ENCODE measurements at regions not wholly inside any gene's neighbourhood (a gene's known extent, or its start where the extent isn't known, plus 50 kb on each side); places are given as distances from the start of the nearest gene placed in this dataset.

- CTCF ChIA-PET, result interaction anchor here (0.5 kb wide), 1 partner anchor 682 kb away, joined by 3 read pairs; no protein-coding TSS in a partner anchor
- H3K27ac Mint-ChIP-seq, result peak overlapping the region in 8 of 9 donors; percentile 62 to 96 (median 89)
These were observed 223.2 kb upstream of the HES1 start for GRCh38 chr3:193912621-193913178.

GRCh38 chr3:193914602-193915001, 221.3 kb upstream of the HES1 start:
- Mint-ChIP-seq H3K4me1 (peaks cover 10 to 35% (median 33%) of the 10 kb centered on the region in 7 donors), H3K36me3 (no peaks in the 10 kb centered on the region), H3K27me3 (peaks cover 0 to 15% (median 0%) of the 10 kb centered on the region in 5 donors), H3K27ac (no peak overlapping the region), H3K9me3 (no peaks in the 10 kb centered on the region), H3K4me3 (no peak overlapping the region)
- POLR2A ChIA-PET, result no interaction called here
- Histone ChIP-seq H3K27ac (ENCODE audit: low read depth, low read length) (no peak overlapping the region), H3K4me1 (ENCODE audit: control insufficient read depth in 2 of 2, insufficient read depth in 2 of 2, low read length in 2 of 2) (peaks cover 12 to 19% of the 10 kb centered on the region in 2 donors), H3K36me3 (ENCODE audit: control insufficient read depth in 2 of 3, insufficient read depth in 3 of 3, low read length in 3 of 3) (no peaks in the 10 kb centered on the region), H3K27me3 (ENCODE audit: control insufficient read depth in 2 of 2, insufficient read depth in 2 of 2, low read length in 2 of 2) (no peaks in the 10 kb centered on the region), H3K4me3 (ENCODE audit: low read length) (no peak overlapping the region), H3K9me3 (ENCODE audit: control insufficient read depth in 2 of 3, low read length in 3 of 3) (no peaks in the 10 kb centered on the region)
- CTCF ChIA-PET, result no interaction called here
- intact Hi-C loops (cut with micrococcal nuclease), result no loop called here
- no peak for DNase-seq
- ATAC-seq, result no peak

More at GRCh38 chr3:193912621-193913178, 223.2 kb upstream of the HES1 start:
- no peaks in the 10 kb centered on the region for H3K36me3 ChIP-seq (ENCODE audit: control insufficient read depth in 2 of 3, insufficient read depth in 3 of 3, low read length in 3 of 3)
- no peak for ATAC-seq
- H3K27ac ChIP-seq (ENCODE audit: low read depth, low read length), result no peak overlapping the region
- POLR2A ChIA-PET, result no interaction called here
- H3K4me1 ChIP-seq (ENCODE audit: control insufficient read depth in 2 of 2, insufficient read depth in 2 of 2, low read length in 2 of 2), result peaks cover 12 to 19% of the 10 kb centered on the region in 2 donors
- H3K4me1 Mint-ChIP-seq, result peaks cover 10 to 37% (median 34%) of the 10 kb centered on the region in 7 donors
- peaks cover 0 to 11% (median 3%) of the 10 kb centered on the region in 11 donors for H3K9me3 Mint-ChIP-seq
- H3K36me3 Mint-ChIP-seq, result peaks cover 0 to 8% (median 0%) of the 10 kb centered on the region in 5 donors
- peaks cover 0 to 9% (median 0%) of the 10 kb centered on the region in 5 donors for H3K27me3 Mint-ChIP-seq
- DNase-seq, result no peak
- H3K27me3 ChIP-seq (ENCODE audit: control insufficient read depth in 2 of 2, insufficient read depth in 2 of 2, low read length in 2 of 2), result no peaks in the 10 kb centered on the region
- intact Hi-C loops (cut with micrococcal nuclease), result no loop called here
- no peak overlapping the region for H3K4me3 ChIP-seq (ENCODE audit: low read length)
- peak overlapping the region in 6 of 10 donors; percentile 23 to 86 (median 62) for H3K4me3 Mint-ChIP-seq
- no peaks in the 10 kb centered on the region for H3K9me3 ChIP-seq (ENCODE audit: control insufficient read depth in 2 of 3, low read length in 3 of 3)

GRCh38 chr3:193915099-193915498, 220.8 kb upstream of the HES1 start:
- Histone ChIP-seq H3K36me3 (ENCODE audit: control insufficient read depth in 2 of 3, insufficient read depth in 3 of 3, low read length in 3 of 3) (no peaks in the 10 kb centered on the region), H3K9me3 (ENCODE audit: control insufficient read depth in 2 of 3, low read length in 3 of 3) (no peaks in the 10 kb centered on the region), H3K4me1 (ENCODE audit: control insufficient read depth in 2 of 2, insufficient read depth in 2 of 2, low read length in 2 of 2) (peaks cover 12 to 19% of the 10 kb centered on the region in 2 donors), H3K4me3 (ENCODE audit: low read length) (no peak overlapping the region), H3K27ac (ENCODE audit: low read depth, low read length) (no peak overlapping the region), H3K27me3 (ENCODE audit: control insufficient read depth in 2 of 2, insufficient read depth in 2 of 2, low read length in 2 of 2) (no peaks in the 10 kb centered on the region)
- no peaks in the 10 kb centered on the region for H3K36me3 Mint-ChIP-seq
- ATAC-seq, result no peak
- no peak for DNase-seq
- H3K27me3 Mint-ChIP-seq, result peaks cover 0 to 15% (median 0%) of the 10 kb centered on the region in 5 donors
- intact Hi-C loops (cut with micrococcal nuclease), result no loop called here
- H3K4me3 Mint-ChIP-seq, result no peak overlapping the region
- ChIA-PET CTCF (no interaction called here), POLR2A (no interaction called here)
- H3K9me3 Mint-ChIP-seq, result no peaks in the 10 kb centered on the region
- peaks cover 8 to 30% (median 29%) of the 10 kb centered on the region in 7 donors for H3K4me1 Mint-ChIP-seq
- no peak overlapping the region for H3K27ac Mint-ChIP-seq

GRCh38 chr3:193915613-193916012, 220.3 kb upstream of the HES1 start:
- intact Hi-C loops (cut with micrococcal nuclease), result no loop called here
- no peaks in the 10 kb centered on the region for H3K36me3 ChIP-seq (ENCODE audit: control insufficient read depth in 2 of 3, insufficient read depth in 3 of 3, low read length in 3 of 3)
- H3K4me3 Mint-ChIP-seq, result no peak overlapping the region
- POLR2A ChIA-PET, result no interaction called here
- peaks cover 0 to 15% (median 0%) of the 10 kb centered on the region in 5 donors for H3K27me3 Mint-ChIP-seq
- CTCF ChIA-PET, result no interaction called here
- DNase-seq (no peak), ATAC-seq (no peak)
- H3K4me1 Mint-ChIP-seq, result peaks cover 6 to 25% (median 23%) of the 10 kb centered on the region in 7 donors
- H3K9me3 Mint-ChIP-seq, result no peaks in the 10 kb centered on the region
- no peak overlapping the region for H3K27ac ChIP-seq (ENCODE audit: low read depth, low read length)
- H3K4me1 ChIP-seq (ENCODE audit: control insufficient read depth in 2 of 2, insufficient read depth in 2 of 2, low read length in 2 of 2), result peaks cover 8 to 18% of the 10 kb centered on the region in 2 donors
- H3K27ac Mint-ChIP-seq, result no peak overlapping the region
- H3K36me3 Mint-ChIP-seq, result no peaks in the 10 kb centered on the region
- H3K9me3 ChIP-seq (ENCODE audit: control insufficient read depth in 2 of 3, low read length in 3 of 3), result no peaks in the 10 kb centered on the region
- no peaks in the 10 kb centered on the region for H3K27me3 ChIP-seq (ENCODE audit: control insufficient read depth in 2 of 2, insufficient read depth in 2 of 2, low read length in 2 of 2)
- no peak overlapping the region for H3K4me3 ChIP-seq (ENCODE audit: low read length)

- no peaks in the 10 kb centered on the region for H3K9me3 Mint-ChIP-seq
- H3K4me3 Mint-ChIP-seq, result no peak overlapping the region
- peaks cover 0 to 3% of the 10 kb centered on the region in 2 donors for H3K4me1 ChIP-seq (ENCODE audit: control insufficient read depth in 2 of 2, insufficient read depth in 2 of 2, low read length in 2 of 2)
- peaks cover 0 to 15% (median 0%) of the 10 kb centered on the region in 5 donors for H3K27me3 Mint-ChIP-seq
- no peaks in the 10 kb centered on the region for H3K36me3 Mint-ChIP-seq
- H3K9me3 ChIP-seq (ENCODE audit: control insufficient read depth in 2 of 3, low read length in 3 of 3), result no peaks in the 10 kb centered on the region
- intact Hi-C loops (cut with micrococcal nuclease), result no loop called here
- POLR2A ChIA-PET, result interaction anchor here (0.7 kb wide), 1 partner anchor 20 kb away, joined by 3 read pairs; no protein-coding TSS in a partner anchor
- no peak overlapping the region for H3K4me3 ChIP-seq (ENCODE audit: low read length)
- H3K36me3 ChIP-seq (ENCODE audit: control insufficient read depth in 2 of 3, insufficient read depth in 3 of 3, low read length in 3 of 3), result no peaks in the 10 kb centered on the region
- no peak overlapping the region for H3K27ac Mint-ChIP-seq
- H3K4me1 Mint-ChIP-seq, result peaks cover 0 to 9% (median 8%) of the 10 kb centered on the region in 7 donors
- ATAC-seq, result no peak
- H3K27me3 ChIP-seq (ENCODE audit: control insufficient read depth in 2 of 2, insufficient read depth in 2 of 2, low read length in 2 of 2), result no peaks in the 10 kb centered on the region
- no peak for DNase-seq
- CTCF ChIA-PET, result no interaction called here
- H3K27ac ChIP-seq (ENCODE audit: low read depth, low read length), result no peak overlapping the region
These were observed 218.8 kb upstream of the HES1 start for GRCh38 chr3:193917158-193917557.

- Mint-ChIP-seq H3K4me1 (no peaks in the 10 kb centered on the region), H3K27me3 (peaks cover 0 to 11% (median 0%) of the 10 kb centered on the region in 5 donors), H3K4me3 (no peak overlapping the region), H3K27ac (no peak overlapping the region), H3K9me3 (peaks cover 0 to 16% (median 6%) of the 10 kb centered on the region in 11 donors), H3K36me3 (peaks cover 0 to 10% (median 0%) of the 10 kb centered on the region in 5 donors)
- no peak for ATAC-seq
- Histone ChIP-seq H3K27ac (ENCODE audit: low read depth, low read length) (no peak overlapping the region), H3K27me3 (ENCODE audit: control insufficient read depth in 2 of 2, insufficient read depth in 2 of 2, low read length in 2 of 2) (no peaks in the 10 kb centered on the region), H3K4me3 (ENCODE audit: low read length) (no peak overlapping the region), H3K4me1 (ENCODE audit: control insufficient read depth in 2 of 2, insufficient read depth in 2 of 2, low read length in 2 of 2) (no peaks in the 10 kb centered on the region), H3K9me3 (ENCODE audit: control insufficient read depth in 2 of 3, low read length in 3 of 3) (no peaks in the 10 kb centered on the region), H3K36me3 (ENCODE audit: control insufficient read depth in 2 of 3, insufficient read depth in 3 of 3, low read length in 3 of 3) (no peaks in the 10 kb centered on the region)
- CTCF ChIA-PET, result no interaction called here
- POLR2A ChIA-PET, result no interaction called here
- intact Hi-C loops (cut with micrococcal nuclease), result no loop called here
- DNase-seq, result no peak
These were observed 214.5 kb upstream of the HES1 start for GRCh38 chr3:193921465-193921864.
